Astrocyte (in vitro differentiated cells and primary cell): ENCODE measurements at regions not wholly inside any gene's neighbourhood (a gene's known extent, or its start where the extent isn't known, plus 50 kb on each side); places are given as distances from the start of the nearest gene placed in this dataset.

Experiments
- DNase-seq: peaks from one replicate; pipeline ENCODE4 v3.0.0-alpha.2; 2010; ENCODE audit warnings: low read depth
- FAIRE-seq: peaks from 2 replicates; lab custom pipeline; 2011; peaks lifted over from hg19 to GRCh38; lab: Jason Lieb, UNC
- H2AFZ ChIP-seq: 2 replicates; pipeline ENCODE4 v1.6.0; 2012; ENCODE audit warnings: low read depth, low read length, inconsistent platforms
- H3K27ac ChIP-seq: 2 replicates; pipeline ENCODE4 v1.5.1; 2011; ENCODE audit warnings: low read depth, low read length, inconsistent platforms
- H3K27me3 ChIP-seq: 2 replicates; pipeline ENCODE4 v1.6.0; 2011; ENCODE audit warnings: low read length, inconsistent platforms; ENCODE audit not compliant: insufficient read depth
- H3K36me3 ChIP-seq: 2 replicates; pipeline ENCODE4 v1.5.1; 2011; ENCODE audit warnings: low read length, inconsistent platforms; ENCODE audit not compliant: insufficient read depth
- H3K4me1 ChIP-seq: 2 replicates; pipeline ENCODE4 v1.5.1; 2011; ENCODE audit warnings: low read length, inconsistent platforms; ENCODE audit not compliant: insufficient read depth
- H3K4me2 ChIP-seq: 2 replicates; pipeline ENCODE4 v1.6.0; 2012; ENCODE audit warnings: low read length, inconsistent platforms
- H3K4me3 ChIP-seq: 2 replicates; pipeline ENCODE4 v1.5.1; 2011; ENCODE audit warnings: low read depth, mild to moderate bottlenecking, low read length, inconsistent platforms; ENCODE audit not compliant: insufficient read depth
- H3K79me2 ChIP-seq: 2 replicates; pipeline ENCODE4 v1.6.0; 2012; ENCODE audit warnings: mild to moderate bottlenecking, low read length, inconsistent platforms; ENCODE audit not compliant: insufficient read depth
- H3K9ac ChIP-seq: 2 replicates; pipeline ENCODE4 v1.6.0; 2012; ENCODE audit warnings: mild to moderate bottlenecking, low read length, inconsistent platforms
- H3K9me3 ChIP-seq: 2 replicates; pipeline ENCODE4 v1.5.1; 2012; ENCODE audit warnings: low read depth, mild to moderate bottlenecking, low read length, inconsistent platforms; ENCODE audit not compliant: insufficient read depth
- H4K20me1 ChIP-seq: 2 replicates; pipeline ENCODE4 v1.6.0; 2012; ENCODE audit warnings: low read length, inconsistent platforms; ENCODE audit not compliant: insufficient read depth
- H3K27ac Mint-ChIP-seq: one replicate; pipeline ENCODE4 v1.8.0; 2021; ENCODE audit warnings: mild to moderate bottlenecking, mixed read lengths; ENCODE audit not compliant: unreplicated experiment
- H3K27me3 Mint-ChIP-seq: one replicate; pipeline ENCODE4 v1.8.0; 2021; ENCODE audit warnings: low read depth, mixed read lengths; ENCODE audit not compliant: unreplicated experiment
- H3K36me3 Mint-ChIP-seq: one replicate; pipeline ENCODE4 v1.8.0; 2021; ENCODE audit warnings: low read depth, mixed read lengths; ENCODE audit not compliant: unreplicated experiment
- H3K4me1 Mint-ChIP-seq: one replicate; pipeline ENCODE4 v1.8.0; 2021; ENCODE audit warnings: low read depth, mixed read lengths; ENCODE audit not compliant: unreplicated experiment
- H3K4me3 Mint-ChIP-seq: one replicate; pipeline ENCODE4 v1.8.0; 2021; ENCODE audit warnings: mild to moderate bottlenecking, moderate library complexity, mixed read lengths; ENCODE audit not compliant: unreplicated experiment
- H3K9me3 Mint-ChIP-seq: one replicate; pipeline ENCODE4 v1.8.0; 2021; ENCODE audit warnings: mild to moderate bottlenecking, mixed read lengths; ENCODE audit not compliant: unreplicated experiment
- CTCF ChIP-seq: IDR thresholded peaks from 2 replicates; pipeline ENCODE4 v1.5.1; 2011; ENCODE audit warnings: low read depth, mild to moderate bottlenecking, inconsistent platforms, low read length, moderate library complexity; ENCODE audit not compliant: insufficient read depth
- EZH2 ChIP-seq: IDR thresholded peaks from 2 replicates; pipeline ENCODE4 v1.6.1; 2012; ENCODE audit warnings: mild to moderate bottlenecking, low read length, inconsistent platforms; ENCODE audit not compliant: insufficient read depth

GRCh38 chr2:225318440-225318839 is 81.1 kb upstream of the NYAP2 start:
- H3K9me3 ChIP-seq = peaks cover 3% of the 10 kb centered on the region
- FAIRE-seq (no peak), DNase-seq (no peak)
- no peak overlapping the region for H3K27ac ChIP-seq
- H3K9me3 Mint-ChIP-seq = peaks cover 1% of the 10 kb centered on the region
- no peak overlapping the region for H3K4me3 ChIP-seq
- no peaks in the 10 kb centered on the region for H3K27me3 ChIP-seq
- H3K36me3 Mint-ChIP-seq = no peaks in the 10 kb centered on the region
- H3K79me2 ChIP-seq = no peaks in the 10 kb centered on the region
- no peaks in the 10 kb centered on the region for H3K27me3 Mint-ChIP-seq
- no peaks in the 10 kb centered on the region for H3K4me1 Mint-ChIP-seq
- H3K4me3 Mint-ChIP-seq = no peak overlapping the region
- TF ChIP-seq CTCF = no peak
- TF ChIP-seq EZH2 = no peak
- no peak overlapping the region for H2AFZ ChIP-seq
- no peak overlapping the region for H3K27ac Mint-ChIP-seq
- no peaks in the 10 kb centered on the region for H3K4me1 ChIP-seq
- no peak overlapping the region for H3K9ac ChIP-seq
- H3K36me3 ChIP-seq = no peaks in the 10 kb centered on the region
- no peak overlapping the region for H3K4me2 ChIP-seq
- no peaks in the 10 kb centered on the region for H4K20me1 ChIP-seq

GRCh38 chr2:225317186-225317585 is 82.3 kb upstream of the NYAP2 start:
- H4K20me1 ChIP-seq = no peaks in the 10 kb centered on the region
- no peak for FAIRE-seq

More at GRCh38 chr2:225317186-225317585, 82.3 kb upstream of the NYAP2 start:
- Histone ChIP-seq H3K4me2 (no peak overlapping the region), H3K27me3 (no peaks in the 10 kb centered on the region), H3K36me3 (no peaks in the 10 kb centered on the region), H3K79me2 (no peaks in the 10 kb centered on the region), H3K4me3 (no peak overlapping the region), H3K27ac (no peak overlapping the region), H3K9ac (no peak overlapping the region), H2AFZ (no peak overlapping the region), H3K4me1 (no peaks in the 10 kb centered on the region), H3K9me3 (peaks cover 3% of the 10 kb centered on the region)
- H3K27ac Mint-ChIP-seq = no peak overlapping the region
- TF ChIP-seq EZH2 (no peak), CTCF (no peak)
- H3K9me3 Mint-ChIP-seq = peaks cover 1% of the 10 kb centered on the region
- no peaks in the 10 kb centered on the region for H3K27me3 Mint-ChIP-seq
- H3K4me3 Mint-ChIP-seq = no peak overlapping the region
- DNase-seq = no peak
- no peaks in the 10 kb centered on the region for H3K4me1 Mint-ChIP-seq
- no peaks in the 10 kb centered on the region for H3K36me3 Mint-ChIP-seq
